ENCODE measurements at regions not wholly inside any gene's neighbourhood (a gene's known extent, or its start where the extent isn't known, plus 50 kb on each side); places are given as distances from the start of the nearest gene placed in this dataset.
"Not testable (repeated sequence)": the region's sequence is repeated elsewhere in the genome, so short reads cannot be mapped to it uniquely, and the experiment has no call there.

- DNase-seq, result no peak
These were observed 150.0 kb upstream of the APP start for GRCh38 chr21:26320596-26320995.

DNA sequence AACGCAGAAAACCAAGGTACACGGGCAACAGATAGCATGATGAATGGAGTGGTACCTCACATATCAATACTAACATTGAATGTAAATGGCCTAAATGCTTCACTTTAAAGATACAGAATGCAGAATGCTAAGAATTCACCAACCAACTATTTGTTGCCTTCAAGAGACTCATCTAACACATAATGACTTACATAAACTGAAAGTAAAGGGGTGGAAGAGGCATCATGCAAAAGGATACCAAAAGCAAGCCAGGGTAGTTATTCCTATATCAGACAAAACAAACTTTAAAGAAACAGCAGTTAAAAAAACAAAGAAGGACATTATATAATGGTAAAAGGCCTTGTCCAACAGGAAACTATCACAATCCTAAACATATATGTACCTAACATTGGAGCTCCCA is 137.1 kb upstream of the APP start:
- DNase-seq, result no peak

DNA sequence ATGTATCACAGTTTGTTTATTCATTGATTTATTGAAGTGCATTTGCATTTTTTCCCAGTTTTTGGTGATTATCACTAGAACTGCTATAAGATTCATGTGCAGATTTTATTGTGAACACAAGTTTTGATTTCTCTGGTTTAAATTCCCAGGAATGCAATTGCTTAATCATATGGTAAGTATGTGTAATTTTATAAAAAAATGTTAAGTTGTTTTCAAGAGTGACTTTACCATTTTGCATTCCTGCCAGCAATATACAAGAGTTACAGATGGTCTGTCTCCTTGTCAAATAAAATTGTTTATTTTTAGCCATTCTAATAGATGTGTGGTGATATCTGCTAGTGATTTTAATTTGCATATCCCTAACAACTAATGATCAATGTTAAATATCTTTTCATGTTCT is 127.3 kb upstream of the APP start:
- DNase-seq, result peak; percentile 7

- DNase-seq, result no peak
These were observed 122.8 kb upstream of the APP start for GRCh38 chr21:26293141-26293946.

DNA sequence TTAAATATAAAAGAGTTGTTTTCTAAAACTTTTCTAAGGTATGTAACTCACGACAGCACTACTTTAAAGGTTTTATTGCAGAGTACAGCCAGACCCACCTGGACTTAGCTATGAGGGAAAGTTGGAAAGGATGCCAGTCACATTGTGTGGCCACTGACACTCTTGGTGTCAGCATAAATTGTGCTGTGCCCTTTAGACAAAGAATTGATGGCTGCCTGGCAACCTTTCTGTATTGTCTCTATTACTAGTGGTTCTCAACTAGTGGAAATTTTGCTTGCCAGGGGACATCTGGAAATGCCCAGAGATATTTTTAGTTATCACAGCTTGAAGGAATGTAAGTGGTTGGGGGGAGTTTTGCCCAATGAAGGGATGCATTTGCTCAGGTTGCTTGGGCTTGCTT is 117.5 kb upstream of the APP start:
- DNase-seq, result no peak

GRCh38 chr21:26284531-26284930 is 114.0 kb upstream of the APP start:
- DNase-seq, result no peak

DNA sequence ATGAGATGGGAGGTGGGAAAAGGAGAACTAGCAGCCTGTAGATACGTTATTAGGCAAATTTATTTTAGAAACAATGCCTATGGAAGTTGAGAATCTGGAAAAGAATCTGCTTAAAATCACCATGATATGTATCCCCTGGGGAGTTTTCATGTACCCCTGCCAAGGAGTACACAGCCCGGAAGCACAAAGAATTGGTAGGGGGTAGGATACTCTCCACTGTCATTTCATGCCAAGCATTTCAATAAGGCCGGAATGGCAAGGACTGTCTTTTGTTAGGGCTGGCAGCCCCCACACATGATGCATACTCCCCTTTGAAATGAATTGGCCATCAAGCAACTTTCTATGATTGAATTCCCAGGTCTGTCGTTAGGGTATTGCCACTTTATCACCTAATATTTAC is 111.5 kb upstream of the APP start:
- no peak for DNase-seq

GRCh38 chr21:26281506-26281905 is 110.9 kb upstream of the APP start:
- no peak for DNase-seq

- peak; percentile 17 for DNase-seq
These were observed 110.2 kb upstream of the APP start for GRCh38 chr21:26280775-26281174.

DNA sequence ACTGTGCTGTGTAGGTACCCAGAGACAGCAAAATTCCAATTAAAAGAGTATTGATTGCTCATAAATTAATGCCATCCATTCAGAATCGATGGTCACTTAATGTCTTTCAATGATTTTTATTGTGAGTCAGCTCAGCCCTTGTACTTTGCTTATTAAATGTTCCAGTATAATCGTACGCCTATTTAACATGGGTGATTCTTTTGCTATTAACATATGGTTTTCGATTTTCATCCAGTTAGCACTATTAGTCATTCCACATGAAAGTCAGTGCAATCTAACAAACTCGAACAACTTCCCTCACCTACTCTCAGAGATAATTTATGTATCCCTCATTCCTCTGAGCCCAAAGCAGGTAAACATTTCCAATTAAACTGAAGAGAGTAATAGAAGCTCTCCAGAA is 109.6 kb upstream of the APP start:
- DNase-seq, result no peak

DNA sequence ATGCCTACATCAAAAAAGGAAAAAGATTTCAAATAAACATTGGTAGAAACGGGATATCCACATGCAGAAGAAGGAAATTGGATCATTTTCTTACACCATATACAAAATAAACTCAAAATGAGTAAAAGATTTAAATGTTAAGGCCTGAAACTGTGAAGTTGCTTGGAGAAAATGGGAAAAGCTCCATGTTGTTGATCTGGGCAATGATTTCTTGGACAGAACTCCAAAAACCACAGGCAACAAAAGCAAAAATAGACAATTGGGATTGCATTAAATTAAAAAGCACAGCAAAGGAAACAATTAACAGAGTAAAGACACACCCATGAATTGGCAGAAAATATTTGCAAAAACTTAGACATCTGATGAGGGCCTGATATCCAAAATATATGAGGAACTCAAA is 105.2 kb upstream of the APP start:
- DNase-seq, result no peak

GRCh38 chr21:26273686-26274313 is 103.2 kb upstream of the APP start:
- DNase-seq, result no peak

DNA sequence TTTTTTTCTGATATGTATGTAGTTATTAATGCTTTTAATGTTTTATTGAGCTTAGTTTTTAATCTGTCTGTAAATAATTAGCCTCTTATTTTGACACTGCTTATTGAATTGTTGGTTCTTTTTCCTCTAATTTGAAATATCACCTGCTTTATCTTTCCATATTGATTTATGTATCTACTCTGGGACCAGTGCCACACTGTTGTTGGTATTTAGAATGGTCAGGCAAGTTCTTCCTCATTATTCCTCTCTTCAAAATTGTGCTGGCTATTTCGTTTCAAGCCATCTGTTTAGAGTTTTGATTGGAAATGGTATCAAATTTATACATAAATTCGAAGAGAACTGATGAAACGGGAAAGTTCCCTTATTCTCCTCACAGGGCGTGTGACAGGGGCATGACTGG is 96.8 kb upstream of the APP start:
- no peak for DNase-seq

DNA sequence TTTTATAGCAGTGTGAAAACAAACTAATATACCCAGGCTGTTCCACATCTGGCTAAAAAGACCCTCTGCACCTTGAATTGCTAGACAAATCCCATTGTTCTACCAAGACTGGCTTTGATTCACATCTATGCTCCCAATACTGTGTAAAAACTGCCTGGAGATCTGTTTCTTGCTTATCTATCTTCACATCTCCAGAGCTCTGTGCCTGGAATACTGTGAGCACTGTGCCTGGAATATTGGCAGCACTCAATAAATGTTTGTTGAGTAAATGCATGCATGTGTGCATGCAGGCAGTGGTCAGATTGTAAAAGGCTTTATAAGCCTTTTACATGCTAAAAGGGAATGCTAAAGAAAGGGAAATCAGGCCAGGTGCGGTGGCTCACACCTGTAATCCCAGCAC is 75.5 kb upstream of the APP start:
- DNase-seq, result no peak

GRCh38 chr21:26245428-26245827 is 74.9 kb upstream of the APP start:
- no peak for DNase-seq

DNA sequence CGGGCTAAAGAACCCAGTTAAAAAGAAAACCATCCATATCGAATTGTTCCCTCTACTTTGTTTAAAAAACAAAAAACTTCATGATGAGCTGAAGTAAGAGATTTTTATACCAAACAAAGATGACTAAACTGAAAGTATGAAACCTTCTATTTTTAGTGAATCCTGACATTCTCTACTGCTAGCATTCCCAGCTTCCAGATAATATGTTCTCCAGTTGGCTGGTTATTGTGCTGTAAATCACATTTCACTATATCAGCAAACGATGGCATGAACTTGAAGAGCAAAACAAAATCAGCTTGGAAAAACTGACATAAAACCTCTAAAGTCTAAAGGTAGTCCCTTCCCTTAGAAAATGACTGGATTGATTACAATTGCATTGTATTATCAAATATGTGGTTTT is 68.1 kb upstream of the APP start:
- no peak for DNase-seq

DNA sequence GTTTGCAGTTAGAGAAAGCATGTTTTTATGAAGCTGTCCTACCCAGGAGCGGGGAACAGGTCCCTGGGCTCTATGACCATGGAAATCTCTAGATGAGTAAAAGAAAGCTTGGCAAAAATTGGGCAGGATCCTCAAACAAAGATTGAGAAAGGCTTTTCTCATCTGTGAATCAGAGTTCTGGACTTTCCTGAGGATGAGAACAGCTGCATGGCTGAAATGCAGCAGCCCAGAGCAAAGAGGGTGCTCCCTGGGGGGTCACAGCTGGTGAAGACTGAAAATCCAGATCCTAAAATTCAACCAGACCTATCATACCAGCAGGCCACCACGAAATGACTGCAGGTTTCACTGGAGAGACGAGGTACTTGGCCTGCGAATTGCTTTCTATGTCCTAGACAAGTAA is 65.7 kb upstream of the APP start:
- no peak for DNase-seq

DNA sequence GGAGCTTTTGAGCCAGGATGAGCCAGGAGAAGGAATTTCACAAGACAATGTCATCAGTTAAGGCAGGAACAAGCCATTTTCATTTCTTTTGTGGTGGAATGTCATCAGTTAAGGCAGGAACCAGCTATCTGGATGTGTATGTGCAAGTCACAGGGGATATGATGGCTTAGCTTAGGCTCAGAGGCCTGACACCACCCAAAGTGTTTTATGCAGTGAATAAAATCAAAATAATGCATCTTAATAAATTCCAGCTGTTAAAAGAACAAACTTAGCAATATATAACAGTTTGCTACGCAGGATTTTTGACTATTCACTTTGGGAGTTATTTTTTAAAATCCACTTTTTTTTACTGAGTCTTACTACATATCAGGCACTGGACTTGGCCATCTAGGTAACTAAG is 62.7 kb upstream of the APP start:
- not testable (repeated sequence) for DNase-seq

DNA sequence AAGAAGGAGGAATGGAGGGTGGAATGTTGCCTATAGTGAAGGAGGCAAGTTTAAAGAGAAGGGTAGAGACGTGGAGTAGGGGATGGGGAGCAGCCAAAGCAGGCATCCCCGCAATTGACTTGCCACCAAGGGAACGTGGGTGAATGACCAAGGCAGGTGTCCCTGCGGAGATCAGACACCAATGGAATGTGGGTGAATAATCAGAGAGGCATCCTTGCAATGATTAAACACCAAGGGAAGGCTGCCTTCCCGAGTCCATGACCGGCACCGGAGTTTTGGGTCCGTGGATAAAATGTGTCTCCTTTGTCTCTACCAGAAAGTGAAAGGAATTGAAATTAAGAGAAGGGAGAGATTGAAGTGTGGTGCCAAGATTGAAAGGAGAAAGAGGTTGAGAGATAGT is 61.9 kb upstream of the APP start:
- not testable (repeated sequence) for DNase-seq

- no peak for DNase-seq
These were observed 56.6 kb upstream of the APP start for GRCh38 chr21:26227130-26227529.

- no peak for DNase-seq
These were observed 56.2 kb upstream of the APP start for GRCh38 chr21:26226724-26227123.

DNA sequence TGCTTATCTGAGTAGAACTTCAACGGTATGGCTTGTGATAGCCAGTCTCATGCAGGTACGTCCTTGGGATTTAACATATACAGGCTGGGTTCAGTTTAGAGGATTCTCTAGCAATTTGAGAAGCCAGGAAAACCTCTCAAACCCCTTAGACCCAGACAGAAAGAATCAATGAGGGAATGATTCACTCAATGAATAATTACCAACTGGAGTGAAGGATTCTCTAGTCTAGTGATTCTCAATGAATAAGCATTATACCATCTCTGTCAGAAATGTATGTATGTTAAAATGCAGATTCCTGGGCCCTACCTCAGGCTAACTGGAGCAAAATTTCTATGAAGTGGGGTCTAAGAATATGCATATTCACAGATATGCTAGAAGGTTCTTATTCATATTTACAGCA is 54.5 kb upstream of the APP start:
- no peak for DNase-seq

- no peak for DNase-seq
These were observed 53.8 kb upstream of the APP start for GRCh38 chr21:26224366-26224765.
